ENCODE measurements at regions not wholly inside any gene's neighbourhood (a gene's known extent, or its start where the extent isn't known, plus 50 kb on each side); places are given as distances from the start of the nearest gene placed in this dataset.

- H3K9me3 Mint-ChIP-seq = peaks cover 4 to 12% (median 6%) of the 10 kb centered on the region in 3 donors
- H3K4me1 Mint-ChIP-seq = no peaks in the 10 kb centered on the region
- ChIA-PET CTCF (no interaction called here), POLR2A (no interaction called here)
- no peaks in the 10 kb centered on the region for H3K9me3 ChIP-seq
- no peaks in the 10 kb centered on the region for H3K27me3 Mint-ChIP-seq
- no peaks in the 10 kb centered on the region for H3K36me3 Mint-ChIP-seq
- no peaks in the 10 kb centered on the region for H3K36me3 ChIP-seq (ENCODE audit: control insufficient read depth in 2 of 2, extremely low read depth in 1 of 2, insufficient read depth in 1 of 2, low read length in 1 of 2)
- ATAC-seq (replicated peaks in 1 of 4) = no peak
- DNase-seq = no peak
- H3K27ac Mint-ChIP-seq = no peak overlapping the region
- no peaks in the 10 kb centered on the region for H3K4me1 ChIP-seq (ENCODE audit: control insufficient read depth in 1 of 2, extremely low read depth in 1 of 2, insufficient read depth in 2 of 2, low read length in 2 of 2)
- no peak overlapping the region for H3K4me3 Mint-ChIP-seq
- no peak overlapping the region for H3K27ac ChIP-seq (ENCODE audit: low read length)
- no peaks in the 10 kb centered on the region for H3K27me3 ChIP-seq (replicated peaks in 1 of 2; ENCODE audit: control insufficient read depth in 2 of 2, extremely low read depth in 1 of 2, insufficient read depth in 2 of 2, low read length in 1 of 2)
- WGBS (ENCODE audit: insufficient coverage) = 46% methylated on average over 2 of the region's 4 CpGs
- no peak overlapping the region for H3K4me3 ChIP-seq (ENCODE audit: control insufficient read depth in 1 of 2, extremely low read depth in 1 of 2, low read length in 1 of 2)
These were observed 1268.7 kb downstream of the SI start for GRCh38 chr3:163809540-163809993.

GRCh38 chr3:163786416-163786815 lies 1291.9 kb downstream of the SI start:
- H3K4me1 Mint-ChIP-seq = no peaks in the 10 kb centered on the region
- no peaks in the 10 kb centered on the region for H3K36me3 Mint-ChIP-seq
- H3K4me3 Mint-ChIP-seq = no peak overlapping the region
- H3K27ac Mint-ChIP-seq = no peak overlapping the region
- ChIA-PET POLR2A (no interaction called here), CTCF (interaction anchor here in 1 of 2 donors (0.6 kb wide), 1 partner anchor 8 kb away, joined by 3 read pairs; no protein-coding TSS in a partner anchor)
- DNase-seq (no peak), ATAC-seq (replicated peaks in 1 of 4) (no peak)
- Histone ChIP-seq H3K36me3 (ENCODE audit: control insufficient read depth in 2 of 2, extremely low read depth in 1 of 2, insufficient read depth in 1 of 2, low read length in 1 of 2) (no peaks in the 10 kb centered on the region), H3K4me1 (ENCODE audit: control insufficient read depth in 1 of 2, extremely low read depth in 1 of 2, insufficient read depth in 2 of 2, low read length in 2 of 2) (no peaks in the 10 kb centered on the region), H3K27ac (ENCODE audit: low read length) (no peak overlapping the region), H3K9me3 (no peaks in the 10 kb centered on the region), H3K4me3 (ENCODE audit: control insufficient read depth in 1 of 2, extremely low read depth in 1 of 2, low read length in 1 of 2) (no peak overlapping the region), H3K27me3 (replicated peaks in 1 of 2; ENCODE audit: control insufficient read depth in 2 of 2, extremely low read depth in 1 of 2, insufficient read depth in 2 of 2, low read length in 1 of 2) (no peaks in the 10 kb centered on the region)
- peaks cover 15 to 29% (median 22%) of the 10 kb centered on the region in 3 donors for H3K9me3 Mint-ChIP-seq
- 40% methylated on average over 2 of the region's 2 CpGs for WGBS (ENCODE audit: insufficient coverage)
- H3K27me3 Mint-ChIP-seq = no peaks in the 10 kb centered on the region

- no peaks in the 10 kb centered on the region for H3K36me3 ChIP-seq (ENCODE audit: control insufficient read depth in 2 of 2, extremely low read depth in 1 of 2, insufficient read depth in 1 of 2, low read length in 1 of 2)
- no peaks in the 10 kb centered on the region for H3K4me1 ChIP-seq (ENCODE audit: control insufficient read depth in 1 of 2, extremely low read depth in 1 of 2, insufficient read depth in 2 of 2, low read length in 2 of 2)
- no peak overlapping the region for H3K4me3 ChIP-seq (ENCODE audit: control insufficient read depth in 1 of 2, extremely low read depth in 1 of 2, low read length in 1 of 2)
- no peak overlapping the region for H3K4me3 Mint-ChIP-seq
- DNase-seq (no peak), ATAC-seq (replicated peaks in 1 of 4) (no peak)
- H3K9me3 ChIP-seq = no peaks in the 10 kb centered on the region
- H3K27ac Mint-ChIP-seq = no peak overlapping the region
- POLR2A ChIA-PET = no interaction called here
- no peak overlapping the region for H3K27ac ChIP-seq (ENCODE audit: low read length)
- no peaks in the 10 kb centered on the region for H3K27me3 ChIP-seq (replicated peaks in 1 of 2; ENCODE audit: control insufficient read depth in 2 of 2, extremely low read depth in 1 of 2, insufficient read depth in 2 of 2, low read length in 1 of 2)
- H3K36me3 Mint-ChIP-seq = no peaks in the 10 kb centered on the region
- H3K9me3 Mint-ChIP-seq = peaks cover 19 to 35% (median 22%) of the 10 kb centered on the region in 3 donors
- no peaks in the 10 kb centered on the region for H3K4me1 Mint-ChIP-seq
- CTCF ChIA-PET = interaction anchor here in 1 of 2 donors (0.6 kb wide), 1 partner anchor 7 kb away, joined by 3 read pairs; no protein-coding TSS in a partner anchor
- H3K27me3 Mint-ChIP-seq = no peaks in the 10 kb centered on the region
These were observed 1292.6 kb downstream of the SI start for GRCh38 chr3:163785693-163786092.

- POLR2A ChIA-PET = no interaction called here
These were observed 1298.6 kb downstream of the SI start for GRCh38 chr3:163779396-163780344.

GRCh38 chr3:163776743-163777142 lies 1301.6 kb downstream of the SI start:
- Histone ChIP-seq H3K4me1 (ENCODE audit: control insufficient read depth in 1 of 2, extremely low read depth in 1 of 2, insufficient read depth in 2 of 2, low read length in 2 of 2) (no peaks in the 10 kb centered on the region), H3K36me3 (ENCODE audit: control insufficient read depth in 2 of 2, extremely low read depth in 1 of 2, insufficient read depth in 1 of 2, low read length in 1 of 2) (no peaks in the 10 kb centered on the region), H3K4me3 (ENCODE audit: control insufficient read depth in 1 of 2, extremely low read depth in 1 of 2, low read length in 1 of 2) (no peak overlapping the region), H3K9me3 (peaks cover 3% of the 10 kb centered on the region), H3K27me3 (replicated peaks in 1 of 2; ENCODE audit: control insufficient read depth in 2 of 2, extremely low read depth in 1 of 2, insufficient read depth in 2 of 2, low read length in 1 of 2) (no peaks in the 10 kb centered on the region), H3K27ac (ENCODE audit: low read length) (no peak overlapping the region)
- ChIA-PET POLR2A (no interaction called here), CTCF (no interaction called here)
- no peaks in the 10 kb centered on the region for H3K36me3 Mint-ChIP-seq
- H3K9me3 Mint-ChIP-seq = peaks cover 25 to 45% (median 25%) of the 10 kb centered on the region in 3 donors
- ATAC-seq (replicated peaks in 1 of 4) = no peak
- H3K4me3 Mint-ChIP-seq = no peak overlapping the region
- no peaks in the 10 kb centered on the region for H3K27me3 Mint-ChIP-seq
- no peak overlapping the region for H3K27ac Mint-ChIP-seq
- no peaks in the 10 kb centered on the region for H3K4me1 Mint-ChIP-seq
- no peak for DNase-seq

More at GRCh38 chr3:163779396-163780344, 1298.6 kb downstream of the SI start:
- ATAC-seq (replicated peaks in 1 of 4) = no peak
- CTCF ChIA-PET = no interaction called here
- Histone ChIP-seq H3K4me3 (ENCODE audit: control insufficient read depth in 1 of 2, extremely low read depth in 1 of 2, low read length in 1 of 2) (no peak overlapping the region), H3K9me3 (peaks cover 3% of the 10 kb centered on the region), H3K27me3 (replicated peaks in 1 of 2; ENCODE audit: control insufficient read depth in 2 of 2, extremely low read depth in 1 of 2, insufficient read depth in 2 of 2, low read length in 1 of 2) (no peaks in the 10 kb centered on the region), H3K36me3 (ENCODE audit: control insufficient read depth in 2 of 2, extremely low read depth in 1 of 2, insufficient read depth in 1 of 2, low read length in 1 of 2) (no peaks in the 10 kb centered on the region), H3K27ac (ENCODE audit: low read length) (no peak overlapping the region), H3K4me1 (ENCODE audit: control insufficient read depth in 1 of 2, extremely low read depth in 1 of 2, insufficient read depth in 2 of 2, low read length in 2 of 2) (no peaks in the 10 kb centered on the region)
- no peak for DNase-seq
- Mint-ChIP-seq H3K4me1 (no peaks in the 10 kb centered on the region), H3K27me3 (no peaks in the 10 kb centered on the region), H3K27ac (no peak overlapping the region), H3K4me3 (no peak overlapping the region), H3K9me3 (peaks cover 23 to 41% (median 26%) of the 10 kb centered on the region in 3 donors), H3K36me3 (no peaks in the 10 kb centered on the region)
- 63% methylated on average over 4 of the region's 13 CpGs for WGBS (ENCODE audit: insufficient coverage)

GRCh38 chr3:163773136-163773535 lies 1305.2 kb downstream of the SI start:
- ChIA-PET CTCF (no interaction called here), POLR2A (no interaction called here)
- Mint-ChIP-seq H3K9me3 (peaks cover 20 to 42% (median 36%) of the 10 kb centered on the region in 3 donors), H3K27me3 (no peaks in the 10 kb centered on the region), H3K27ac (no peak overlapping the region), H3K4me3 (no peak overlapping the region), H3K4me1 (no peaks in the 10 kb centered on the region), H3K36me3 (no peaks in the 10 kb centered on the region)
- no peak overlapping the region for H3K27ac ChIP-seq (ENCODE audit: low read length)
- H3K4me3 ChIP-seq (ENCODE audit: control insufficient read depth in 1 of 2, extremely low read depth in 1 of 2, low read length in 1 of 2) = no peak overlapping the region
- no peaks in the 10 kb centered on the region for H3K27me3 ChIP-seq (replicated peaks in 1 of 2; ENCODE audit: control insufficient read depth in 2 of 2, extremely low read depth in 1 of 2, insufficient read depth in 2 of 2, low read length in 1 of 2)
- no peaks in the 10 kb centered on the region for H3K4me1 ChIP-seq (ENCODE audit: control insufficient read depth in 1 of 2, extremely low read depth in 1 of 2, insufficient read depth in 2 of 2, low read length in 2 of 2)
- no peaks in the 10 kb centered on the region for H3K36me3 ChIP-seq (ENCODE audit: control insufficient read depth in 2 of 2, extremely low read depth in 1 of 2, insufficient read depth in 1 of 2, low read length in 1 of 2)
- peaks cover 3% of the 10 kb centered on the region for H3K9me3 ChIP-seq
- ATAC-seq (replicated peaks in 1 of 4) = no peak
- no peak for DNase-seq

All from T-cell (primary cell).